Endothelial cell (in vitro differentiated cells): ENCODE measurements at regions not wholly inside any gene's neighbourhood (a gene's known extent, or its start where the extent isn't known, plus 50 kb on each side); places are given as distances from the start of the nearest gene placed in this dataset.
A peak's percentile ranks its signal among the peaks of the same experiment; 100 is the strongest.
"Not testable (repeated sequence)": the region's sequence is repeated elsewhere in the genome, so short reads cannot be mapped to it uniquely, and the experiment has no call there.

Experiments used
- DNase-seq: peaks from one replicate; pipeline ENCODE4 v3.0.0; 2021; ENCODE audit warnings: low spot score
- H3K27ac Mint-ChIP-seq: one replicate; pipeline ENCODE4 v1.8.0; 2021; ENCODE audit warnings: mixed read lengths, inconsistent platforms; ENCODE audit not compliant: unreplicated experiment
- H3K27me3 Mint-ChIP-seq: one replicate; pipeline ENCODE4 v1.8.0; 2021; ENCODE audit warnings: mild to moderate bottlenecking, moderate library complexity, mixed read lengths, inconsistent platforms; ENCODE audit not compliant: unreplicated experiment
- H3K36me3 Mint-ChIP-seq: one replicate; pipeline ENCODE4 v1.8.0; 2021; ENCODE audit warnings: mild to moderate bottlenecking, low read depth, mixed read lengths, inconsistent platforms; ENCODE audit not compliant: unreplicated experiment
- H3K4me1 Mint-ChIP-seq: one replicate; pipeline ENCODE4 v1.8.0; 2021; ENCODE audit warnings: mild to moderate bottlenecking, mixed read lengths, inconsistent platforms; ENCODE audit not compliant: unreplicated experiment
- H3K4me3 Mint-ChIP-seq: one replicate; pipeline ENCODE4 v1.8.0; 2021; ENCODE audit warnings: mild to moderate bottlenecking, mixed read lengths, inconsistent platforms; ENCODE audit not compliant: unreplicated experiment
- H3K9me3 Mint-ChIP-seq: one replicate; pipeline ENCODE4 v1.8.0; 2021; ENCODE audit warnings: mixed read lengths, inconsistent platforms; ENCODE audit not compliant: unreplicated experiment
- CTCF ChIP-seq: fragments of 200-600 bp; sonication (generic); IDR thresholded peaks from one replicate; pipeline ENCODE4 v1.5.0; 2021; ENCODE audit warnings: antibody characterized with exemption; ENCODE audit not compliant: unreplicated experiment

- no peaks in the 10 kb centered on the region for H3K36me3 Mint-ChIP-seq
- no peak overlapping the region for H3K27ac Mint-ChIP-seq
- H3K4me3 Mint-ChIP-seq: no peak overlapping the region
- no peaks in the 10 kb centered on the region for H3K4me1 Mint-ChIP-seq
- no peak for DNase-seq
- TF ChIP-seq CTCF: no peak
- H3K9me3 Mint-ChIP-seq: no peaks in the 10 kb centered on the region
- no peaks in the 10 kb centered on the region for H3K27me3 Mint-ChIP-seq
Observed at GRCh38 chr2:88959480-88960204, 268.2 kb downstream of the RPIA start.

- not testable (repeated sequence) for H3K4me1 Mint-ChIP-seq
Observed at GRCh38 chr2:88961323-88961722, 269.9 kb downstream of the RPIA start.

GRCh38 chr2:88967844-88968243 is 276.4 kb downstream of the RPIA start:
- Mint-ChIP-seq H3K27me3 (no peaks in the 10 kb centered on the region), H3K36me3 (no peaks in the 10 kb centered on the region), H3K4me1 (no peaks in the 10 kb centered on the region), H3K4me3 (no peak overlapping the region), H3K27ac (no peak overlapping the region), H3K9me3 (no peaks in the 10 kb centered on the region)
- DNase-seq: no peak
- no peak for TF ChIP-seq CTCF

More at GRCh38 chr2:88961323-88961722, 269.9 kb downstream of the RPIA start:
- not testable (repeated sequence) for H3K36me3 Mint-ChIP-seq, H3K4me3 Mint-ChIP-seq, H3K9me3 Mint-ChIP-seq, H3K27ac Mint-ChIP-seq, H3K27me3 Mint-ChIP-seq
- DNase-seq: peak; percentile 33

GRCh38 chr2:88978011-88978410 is 286.5 kb downstream of the RPIA start:
- not testable (repeated sequence) for H3K4me3 Mint-ChIP-seq, DNase-seq

GRCh38 chr2:88978446-88978845 is 287.0 kb downstream of the RPIA start:
- not testable (repeated sequence) for H3K9me3 Mint-ChIP-seq, H3K4me1 Mint-ChIP-seq, H3K36me3 Mint-ChIP-seq, H3K27me3 Mint-ChIP-seq, DNase-seq, H3K27ac Mint-ChIP-seq, H3K4me3 Mint-ChIP-seq

More at GRCh38 chr2:88978011-88978410, 286.5 kb downstream of the RPIA start:
- H3K4me1 Mint-ChIP-seq, H3K36me3 Mint-ChIP-seq, H3K27ac Mint-ChIP-seq, H3K27me3 Mint-ChIP-seq, H3K9me3 Mint-ChIP-seq: not testable (repeated sequence)

GRCh38 chr2:88984079-88984478 is 292.6 kb downstream of the RPIA start:
- H3K36me3 Mint-ChIP-seq, DNase-seq, H3K9me3 Mint-ChIP-seq, H3K4me3 Mint-ChIP-seq, H3K4me1 Mint-ChIP-seq, H3K27me3 Mint-ChIP-seq, H3K27ac Mint-ChIP-seq: not testable (repeated sequence)

GRCh38 chr2:88986721-88987330 is 295.4 kb downstream of the RPIA start:
- H3K36me3 Mint-ChIP-seq, H3K4me3 Mint-ChIP-seq: not testable (repeated sequence)
- peak; percentile 29 for DNase-seq

GRCh38 chr2:88988617-88989016 is 297.1 kb downstream of the RPIA start:
- not testable (repeated sequence) for H3K27ac Mint-ChIP-seq, H3K27me3 Mint-ChIP-seq, H3K9me3 Mint-ChIP-seq, H3K4me3 Mint-ChIP-seq, H3K36me3 Mint-ChIP-seq, H3K4me1 Mint-ChIP-seq, DNase-seq

More at GRCh38 chr2:88986721-88987330, 295.4 kb downstream of the RPIA start:
- not testable (repeated sequence) for H3K4me1 Mint-ChIP-seq, H3K27me3 Mint-ChIP-seq, H3K27ac Mint-ChIP-seq, H3K9me3 Mint-ChIP-seq

- H3K4me1 Mint-ChIP-seq: peaks cover 14% of the 10 kb centered on the region
- DNase-seq, H3K27me3 Mint-ChIP-seq, H3K9me3 Mint-ChIP-seq, H3K4me3 Mint-ChIP-seq, H3K27ac Mint-ChIP-seq, H3K36me3 Mint-ChIP-seq: not testable (repeated sequence)
Observed at GRCh38 chr2:88992819-88993218, 301.3 kb downstream of the RPIA start.

GRCh38 chr2:88994856-88995255 is 303.4 kb downstream of the RPIA start:
- not testable (repeated sequence) for H3K36me3 Mint-ChIP-seq, H3K4me3 Mint-ChIP-seq, DNase-seq, H3K9me3 Mint-ChIP-seq, H3K27ac Mint-ChIP-seq, H3K27me3 Mint-ChIP-seq
- peaks cover 14% of the 10 kb centered on the region for H3K4me1 Mint-ChIP-seq
